ENCODE measurements at regions not wholly inside any gene's neighbourhood (a gene's known extent, or its start where the extent isn't known, plus 50 kb on each side); places are given as distances from the start of the nearest gene placed in this dataset.

GRCh38 chr10:85137253-85137652 lies 808.9 kb downstream of the CCSER2 start:
- no peaks in the 10 kb centered on the region for H4K20me1 ChIP-seq (ENCODE audit: insufficient read depth, low read length)
- H3K79me2 ChIP-seq (ENCODE audit: insufficient read depth, low read length): no peaks in the 10 kb centered on the region
- DNase-seq (ENCODE audit: low read depth): no peak
- Mint-ChIP-seq H3K36me3 (ENCODE audit: low read depth, unreplicated experiment) (no peaks in the 10 kb centered on the region), H3K4me1 (ENCODE audit: low read depth, unreplicated experiment) (no peaks in the 10 kb centered on the region), H3K4me3 (ENCODE audit: unreplicated experiment) (no peak overlapping the region), H3K27me3 (ENCODE audit: low read depth, unreplicated experiment) (no peaks in the 10 kb centered on the region), H3K27ac (ENCODE audit: unreplicated experiment) (no peak overlapping the region), H3K9me3 (ENCODE audit: unreplicated experiment) (no peaks in the 10 kb centered on the region)
- FAIRE-seq: no peak
- no peak overlapping the region for H3K27ac ChIP-seq (ENCODE audit: low read depth, low read length)
- H3K9me3 ChIP-seq (ENCODE audit: insufficient read depth, low read depth, low read length): no peaks in the 10 kb centered on the region
- H3K36me3 ChIP-seq (ENCODE audit: insufficient read depth, low read length): no peaks in the 10 kb centered on the region
- no peaks in the 10 kb centered on the region for H3K27me3 ChIP-seq (ENCODE audit: insufficient read depth, low read length)
- H2AFZ ChIP-seq (ENCODE audit: low read depth, low read length): no peak overlapping the region
- H3K9ac ChIP-seq (ENCODE audit: low read length): no peak overlapping the region
- H3K4me3 ChIP-seq (ENCODE audit: insufficient read depth, low read depth, low read length): no peak overlapping the region
- H3K4me1 ChIP-seq (ENCODE audit: insufficient read depth, low read length): no peaks in the 10 kb centered on the region
- H3K4me2 ChIP-seq (ENCODE audit: low read length): no peak overlapping the region
- TF ChIP-seq EZH2 (IDR thresholded peaks at IDR 0.05; ENCODE audit: insufficient read depth, low read length): no peak
- no peak for TF ChIP-seq CTCF (IDR thresholded peaks at IDR 0.05; ENCODE audit: insufficient read depth, low read depth, low read length)

DNA sequence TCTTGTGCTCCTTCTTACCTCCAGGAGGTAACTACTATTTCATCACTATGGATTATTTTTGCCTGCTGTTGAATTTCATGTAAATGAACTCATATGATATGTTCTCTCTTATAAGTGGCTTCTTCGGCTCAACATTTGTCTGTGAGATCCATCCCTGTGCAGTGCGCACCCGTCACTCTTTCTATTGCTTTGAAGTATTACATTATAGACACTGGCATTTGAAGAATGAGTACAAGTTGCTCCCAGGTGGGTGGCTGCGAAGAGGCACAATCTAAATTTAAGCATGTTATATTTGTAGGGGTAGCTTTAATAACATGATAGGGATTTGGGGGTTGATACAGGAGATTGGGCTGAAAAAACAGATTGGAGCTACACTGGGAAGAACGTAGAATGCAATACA lies 809.7 kb downstream of the CCSER2 start:
- Histone ChIP-seq H3K27me3 (ENCODE audit: insufficient read depth, low read length) (no peaks in the 10 kb centered on the region), H3K4me1 (ENCODE audit: insufficient read depth, low read length) (no peaks in the 10 kb centered on the region)

More for the DNA sequence above, 809.7 kb downstream of the CCSER2 start:
- H3K27ac ChIP-seq (ENCODE audit: low read depth, low read length): no peak overlapping the region
- Mint-ChIP-seq H3K36me3 (ENCODE audit: low read depth, unreplicated experiment) (no peaks in the 10 kb centered on the region), H3K27ac (ENCODE audit: unreplicated experiment) (no peak overlapping the region), H3K9me3 (ENCODE audit: unreplicated experiment) (no peaks in the 10 kb centered on the region), H3K27me3 (ENCODE audit: low read depth, unreplicated experiment) (no peaks in the 10 kb centered on the region), H3K4me1 (ENCODE audit: low read depth, unreplicated experiment) (no peaks in the 10 kb centered on the region), H3K4me3 (ENCODE audit: unreplicated experiment) (no peak overlapping the region)
- H3K4me2 ChIP-seq (ENCODE audit: low read length): no peak overlapping the region
- H3K4me3 ChIP-seq (ENCODE audit: insufficient read depth, low read depth, low read length): no peak overlapping the region
- H3K79me2 ChIP-seq (ENCODE audit: insufficient read depth, low read length): no peaks in the 10 kb centered on the region
- no peak overlapping the region for H3K9ac ChIP-seq (ENCODE audit: low read length)
- TF ChIP-seq EZH2 (IDR thresholded peaks at IDR 0.05; ENCODE audit: insufficient read depth, low read length): no peak
- TF ChIP-seq CTCF (IDR thresholded peaks at IDR 0.05; ENCODE audit: insufficient read depth, low read depth, low read length): no peak
- DNase-seq (ENCODE audit: low read depth) (no peak), FAIRE-seq (no peak)
- H2AFZ ChIP-seq (ENCODE audit: low read depth, low read length): no peak overlapping the region
- no peaks in the 10 kb centered on the region for H4K20me1 ChIP-seq (ENCODE audit: insufficient read depth, low read length)
- H3K36me3 ChIP-seq (ENCODE audit: insufficient read depth, low read length): no peaks in the 10 kb centered on the region
- no peaks in the 10 kb centered on the region for H3K9me3 ChIP-seq (ENCODE audit: insufficient read depth, low read depth, low read length)
